Nephron progenitor cell (in vitro differentiated cells): ENCODE measurements at regions not wholly inside any gene's neighbourhood (a gene's known extent, or its start where the extent isn't known, plus 50 kb on each side); places are given as distances from the start of the nearest gene placed in this dataset.
"Not testable (repeated sequence)": the region's sequence is repeated elsewhere in the genome, so short reads cannot be mapped to it uniquely, and the experiment has no call there.

Experiments
- DNase-seq: peaks from one replicate; pipeline ENCODE4 v3.0.0; 2021
- H3K27ac Mint-ChIP-seq: 2 replicates; pipeline ENCODE4 v1.8.0; 2021; ENCODE audit warnings: mild to moderate bottlenecking, moderate library complexity, mixed read lengths
- H3K27me3 Mint-ChIP-seq: 2 replicates; pipeline ENCODE4 v1.8.0; 2021; ENCODE audit warnings: mild to moderate bottlenecking, low read depth, mixed read lengths; ENCODE audit not compliant: poor library complexity
- H3K36me3 Mint-ChIP-seq: 2 replicates; pipeline ENCODE4 v1.8.0; 2021; ENCODE audit warnings: low read depth, mixed read lengths
- H3K4me1 Mint-ChIP-seq: 2 replicates; pipeline ENCODE4 v1.8.0; 2021; ENCODE audit warnings: mixed read lengths
- H3K4me3 Mint-ChIP-seq: 2 replicates; pipeline ENCODE4 v1.8.0; 2021; ENCODE audit warnings: mild to moderate bottlenecking, moderate library complexity, mixed read lengths
- H3K9me3 Mint-ChIP-seq: 2 replicates; pipeline ENCODE4 v1.8.0; 2021; ENCODE audit warnings: mild to moderate bottlenecking, moderate library complexity, mixed read lengths

- not testable (repeated sequence) for H3K4me3 Mint-ChIP-seq, H3K36me3 Mint-ChIP-seq, DNase-seq, H3K27ac Mint-ChIP-seq, H3K27me3 Mint-ChIP-seq, H3K4me1 Mint-ChIP-seq
- peaks cover 40% of the 10 kb centered on the region for H3K9me3 Mint-ChIP-seq
These were observed 1277.1 kb downstream of the RPIA start for GRCh38 chr2:89968567-89968966.

- H3K4me1 Mint-ChIP-seq, H3K36me3 Mint-ChIP-seq, H3K27ac Mint-ChIP-seq, DNase-seq, H3K4me3 Mint-ChIP-seq, H3K27me3 Mint-ChIP-seq: not testable (repeated sequence)
- H3K9me3 Mint-ChIP-seq, result peaks cover 38% of the 10 kb centered on the region
These were observed 1277.7 kb downstream of the RPIA start for GRCh38 chr2:89969190-89969589.

- not testable (repeated sequence) for H3K4me1 Mint-ChIP-seq, H3K27me3 Mint-ChIP-seq, H3K27ac Mint-ChIP-seq, DNase-seq, H3K36me3 Mint-ChIP-seq, H3K4me3 Mint-ChIP-seq
- peaks cover 36% of the 10 kb centered on the region for H3K9me3 Mint-ChIP-seq
These were observed 1282.4 kb downstream of the RPIA start for GRCh38 chr2:89973849-89974248.

- H3K36me3 Mint-ChIP-seq, H3K4me3 Mint-ChIP-seq, DNase-seq, H3K27me3 Mint-ChIP-seq, H3K4me1 Mint-ChIP-seq, H3K27ac Mint-ChIP-seq: not testable (repeated sequence)
- peaks cover 52% of the 10 kb centered on the region for H3K9me3 Mint-ChIP-seq
These were observed 1288.5 kb downstream of the RPIA start for GRCh38 chr2:89979826-89980537.

- H3K36me3 Mint-ChIP-seq, H3K4me1 Mint-ChIP-seq, DNase-seq, H3K27ac Mint-ChIP-seq, H3K27me3 Mint-ChIP-seq, H3K4me3 Mint-ChIP-seq: not testable (repeated sequence)
- H3K9me3 Mint-ChIP-seq, result peaks cover 54% of the 10 kb centered on the region
These were observed 1290.8 kb downstream of the RPIA start for GRCh38 chr2:89982246-89982645.

GRCh38 chr2:89985650-89986049 is 1294.2 kb downstream of the RPIA start:
- not testable (repeated sequence) for DNase-seq, H3K27ac Mint-ChIP-seq, H3K36me3 Mint-ChIP-seq, H3K4me3 Mint-ChIP-seq, H3K4me1 Mint-ChIP-seq, H3K27me3 Mint-ChIP-seq
- peaks cover 59% of the 10 kb centered on the region for H3K9me3 Mint-ChIP-seq

- not testable (repeated sequence) for DNase-seq, H3K27me3 Mint-ChIP-seq, H3K27ac Mint-ChIP-seq, H3K36me3 Mint-ChIP-seq, H3K4me1 Mint-ChIP-seq, H3K4me3 Mint-ChIP-seq
- peaks cover 60% of the 10 kb centered on the region for H3K9me3 Mint-ChIP-seq
These were observed 1295.1 kb downstream of the RPIA start for GRCh38 chr2:89986532-89986931.

DNA sequence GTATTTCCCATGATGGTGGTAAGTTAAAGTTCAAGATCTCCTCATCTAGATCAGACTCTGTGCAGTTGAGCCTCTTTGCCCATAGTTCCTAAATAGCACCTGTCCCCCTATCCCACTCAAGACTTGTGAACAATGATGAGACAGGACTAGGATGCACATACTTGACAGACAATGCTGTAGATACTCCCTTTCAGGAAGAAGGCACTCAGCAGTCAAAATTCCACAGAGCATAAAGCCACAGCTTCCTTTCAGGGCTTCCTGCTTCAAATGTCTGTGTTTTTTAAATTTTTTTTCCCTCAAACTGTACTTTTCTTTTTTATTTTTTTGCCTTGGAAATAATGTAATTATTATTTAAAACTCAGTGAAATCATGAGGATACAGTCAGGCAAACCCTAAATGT is 1305.3 kb downstream of the RPIA start:
- H3K4me3 Mint-ChIP-seq, DNase-seq, H3K27me3 Mint-ChIP-seq, H3K4me1 Mint-ChIP-seq, H3K36me3 Mint-ChIP-seq, H3K27ac Mint-ChIP-seq: not testable (repeated sequence)
- H3K9me3 Mint-ChIP-seq, result peaks cover 23% of the 10 kb centered on the region

DNA sequence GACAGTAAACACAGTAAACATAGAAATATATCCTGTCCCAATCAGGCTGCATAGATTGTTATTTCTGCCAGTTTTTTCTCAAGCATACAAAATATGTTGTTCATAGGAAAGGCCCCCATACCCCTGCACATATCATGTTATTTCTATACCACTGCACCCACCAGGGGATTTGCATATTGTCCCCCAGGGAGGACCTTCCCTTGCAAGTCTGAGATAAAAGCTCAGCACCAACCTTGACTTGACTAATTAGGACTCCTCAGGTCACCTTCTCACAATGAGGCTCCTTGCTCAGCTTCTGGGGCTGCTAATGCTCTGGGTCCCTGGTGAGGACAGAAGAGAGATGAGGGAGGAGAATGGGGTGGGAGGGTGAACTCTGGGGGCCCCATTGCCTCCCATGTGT is 1313.1 kb downstream of the RPIA start:
- not testable (repeated sequence) for H3K36me3 Mint-ChIP-seq, H3K4me1 Mint-ChIP-seq, H3K4me3 Mint-ChIP-seq, H3K27me3 Mint-ChIP-seq, H3K27ac Mint-ChIP-seq, DNase-seq
- peaks cover 27% of the 10 kb centered on the region for H3K9me3 Mint-ChIP-seq

DNA sequence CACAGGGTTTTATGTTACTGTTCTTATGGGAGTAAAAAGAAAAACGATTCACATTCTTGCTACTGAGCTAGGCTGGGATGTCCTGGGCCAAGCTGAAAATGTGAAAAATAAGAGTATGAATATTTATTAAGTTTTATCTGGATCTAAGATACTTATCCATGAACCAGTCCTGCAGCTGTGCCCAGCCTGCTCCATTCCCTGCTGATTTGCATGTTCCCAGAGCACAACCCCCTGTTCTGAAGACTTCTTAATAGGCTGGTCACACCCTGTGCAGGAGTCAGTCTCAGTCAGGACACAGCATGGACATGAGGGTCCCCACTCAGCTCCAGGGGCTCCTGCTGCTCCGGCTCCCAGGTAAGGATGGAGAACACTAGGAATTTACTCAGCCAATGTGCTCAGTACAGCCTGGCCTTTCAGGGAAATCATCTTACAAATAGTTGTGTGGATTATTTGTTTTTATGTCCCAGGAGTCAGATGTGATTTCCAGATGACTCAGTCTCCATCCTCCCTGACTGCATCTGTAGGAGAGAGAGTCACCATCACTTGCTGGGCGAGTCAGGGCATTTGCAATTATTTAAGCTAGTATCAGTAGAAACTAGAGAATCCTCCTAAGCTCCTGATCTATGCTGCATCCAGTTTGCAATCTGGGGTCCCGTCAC is 1319.1 kb downstream of the RPIA start:
- not testable (repeated sequence) for DNase-seq, H3K9me3 Mint-ChIP-seq, H3K36me3 Mint-ChIP-seq, H3K27ac Mint-ChIP-seq, H3K4me3 Mint-ChIP-seq, H3K27me3 Mint-ChIP-seq, H3K4me1 Mint-ChIP-seq

DNA sequence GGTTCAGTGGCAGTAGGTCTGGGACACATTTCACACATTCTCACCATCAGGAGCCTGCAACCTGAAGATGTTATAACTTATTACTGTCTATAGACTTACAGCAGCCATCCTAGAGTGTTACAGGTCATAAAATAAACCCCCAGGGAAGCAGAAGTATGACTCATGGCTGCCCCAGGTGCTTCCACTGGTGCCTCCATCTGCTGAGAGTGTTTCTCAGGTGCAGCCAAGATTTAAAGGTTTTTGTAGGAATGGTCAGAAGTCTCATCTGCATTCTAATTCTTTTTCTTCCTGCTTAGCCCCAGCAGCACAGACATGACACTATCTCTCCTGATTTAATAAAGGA is 1319.6 kb downstream of the RPIA start:
- H3K4me1 Mint-ChIP-seq, H3K9me3 Mint-ChIP-seq, DNase-seq, H3K27ac Mint-ChIP-seq, H3K4me3 Mint-ChIP-seq, H3K27me3 Mint-ChIP-seq, H3K36me3 Mint-ChIP-seq: not testable (repeated sequence)

- DNase-seq, H3K4me3 Mint-ChIP-seq, H3K27me3 Mint-ChIP-seq, H3K4me1 Mint-ChIP-seq, H3K36me3 Mint-ChIP-seq, H3K27ac Mint-ChIP-seq: not testable (repeated sequence)
- H3K9me3 Mint-ChIP-seq, result peaks cover 23% of the 10 kb centered on the region
These were observed 1328.4 kb downstream of the RPIA start for GRCh38 chr2:90019908-90020307.

DNA sequence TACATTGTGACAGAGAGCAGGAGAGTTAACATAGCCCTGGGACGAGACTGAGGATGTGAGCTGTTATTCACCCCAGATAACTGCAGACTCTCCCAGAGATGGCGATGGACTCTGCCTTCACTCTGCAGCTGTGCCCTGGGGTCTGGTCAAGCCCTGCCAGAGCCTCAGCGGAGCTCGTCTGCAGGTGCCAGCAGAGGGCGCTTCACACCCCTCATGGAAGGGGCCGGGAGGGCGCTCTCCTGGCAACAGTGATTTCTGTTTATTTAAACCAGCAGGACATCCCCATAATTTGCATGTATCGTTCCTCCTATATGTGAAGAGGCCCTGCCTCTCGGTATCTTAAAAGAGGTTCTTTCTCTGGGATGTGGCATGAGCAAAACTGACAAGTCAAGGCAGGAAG is 1329.8 kb downstream of the RPIA start:
- H3K9me3 Mint-ChIP-seq, result peaks cover 27% of the 10 kb centered on the region
- H3K36me3 Mint-ChIP-seq, H3K4me3 Mint-ChIP-seq, DNase-seq, H3K27ac Mint-ChIP-seq, H3K4me1 Mint-ChIP-seq, H3K27me3 Mint-ChIP-seq: not testable (repeated sequence)

DNA sequence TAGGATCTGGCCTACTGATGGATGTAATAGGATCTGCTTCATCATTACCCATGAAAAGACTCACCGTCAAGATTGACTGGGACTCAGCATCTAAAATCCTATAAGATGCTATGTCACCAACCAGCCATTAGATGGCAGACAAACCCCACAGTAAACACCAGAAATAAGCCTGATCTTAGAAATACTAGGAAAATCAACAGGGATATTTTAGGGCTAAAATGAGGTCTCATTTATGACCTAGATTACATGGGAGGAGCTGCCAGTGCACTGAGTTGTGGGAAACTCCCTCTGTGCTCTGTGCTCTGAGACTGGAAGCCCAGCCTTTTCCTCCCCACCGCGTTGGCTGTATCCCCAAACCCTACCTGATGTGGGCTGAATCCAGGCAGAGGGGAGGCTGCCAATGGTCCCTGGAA is 1335.8 kb downstream of the RPIA start:
- H3K27me3 Mint-ChIP-seq, H3K4me1 Mint-ChIP-seq, H3K27ac Mint-ChIP-seq, DNase-seq, H3K4me3 Mint-ChIP-seq, H3K36me3 Mint-ChIP-seq: not testable (repeated sequence)
- H3K9me3 Mint-ChIP-seq, result peaks cover 29% of the 10 kb centered on the region

DNA sequence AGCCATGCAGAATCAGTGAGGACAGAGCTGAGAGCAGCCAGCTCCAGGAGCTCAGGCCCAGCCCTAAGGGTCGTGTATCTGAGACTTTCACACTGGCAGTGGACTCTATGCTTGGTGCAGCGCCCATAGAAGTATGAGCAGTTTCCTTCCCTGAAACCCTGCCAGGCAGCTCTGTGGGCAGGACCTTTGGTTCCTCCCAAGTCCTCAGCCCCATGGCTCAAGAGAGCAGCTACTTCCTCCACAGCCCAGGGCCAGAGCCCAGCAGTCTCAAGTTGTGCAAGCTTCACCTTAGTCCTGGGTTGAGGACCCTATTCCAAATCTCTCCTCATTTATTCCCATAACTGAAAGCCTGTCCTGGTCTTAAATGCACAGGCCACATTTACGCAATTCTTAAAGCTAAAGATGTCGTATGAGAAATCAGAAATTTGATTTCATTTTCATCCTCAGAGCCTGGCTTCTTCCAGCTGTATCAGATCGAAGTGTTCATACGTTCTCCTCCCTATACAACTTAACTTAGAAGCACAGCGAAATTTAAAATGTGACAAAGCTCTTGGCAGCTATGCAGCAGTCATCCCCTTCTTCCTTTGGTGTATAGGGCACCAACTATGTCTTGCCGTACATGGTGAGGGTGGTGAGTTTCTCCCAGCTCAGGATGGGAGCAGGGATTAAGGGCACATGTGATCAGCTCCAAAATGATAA is 1337.1 kb downstream of the RPIA start:
- not testable (repeated sequence) for H3K27me3 Mint-ChIP-seq, DNase-seq

More for the DNA sequence above, 1337.1 kb downstream of the RPIA start:
- H3K4me1 Mint-ChIP-seq, H3K36me3 Mint-ChIP-seq, H3K4me3 Mint-ChIP-seq, H3K27ac Mint-ChIP-seq: not testable (repeated sequence)
- peaks cover 32% of the 10 kb centered on the region for H3K9me3 Mint-ChIP-seq
